Breast epithelium (tissue), 4 donors: ENCODE measurements at regions not wholly inside any gene's neighbourhood (a gene's known extent, or its start where the extent isn't known, plus 50 kb on each side); places are given as distances from the start of the nearest gene placed in this dataset.

Experiments
- DNase-seq, 2 donors: peaks; one replicate each; pipeline ENCODE4 v3.0.0-alpha.2; 2019; ENCODE audit warnings: low spot score in 2 of 2
- H3K27ac ChIP-seq, 2 donors: fragments of 200-600 bp; sonication (generic) in 1 of 2; one replicate each; pipeline ENCODE4 v1.5.1; 2016 to 2019; ENCODE audit warnings: mild to moderate bottlenecking in 1 of 2
- H3K27me3 ChIP-seq, 2 donors: fragments of 200-600 bp; sonication (generic) in 1 of 2; one replicate each; pipeline versions ENCODE4 v1.5.1 to v1.6.0; 2017 to 2019; ENCODE audit warnings: control low read depth in 1 of 2, mild to moderate bottlenecking in 1 of 2
- H3K36me3 ChIP-seq: fragments of 200-600 bp; one replicate; pipeline ENCODE4 v1.5.1; 2019
- H3K4me1 ChIP-seq, 2 donors: fragments of 200-600 bp; sonication (generic); one replicate each; pipeline ENCODE4 v1.5.1; 2016 to 2019; ENCODE audit warnings: control low read depth in 1 of 2
- H3K4me3 ChIP-seq, 3 donors: fragments of 200-600 bp; sonication (generic); 1 replicate in 2 of 3; 2 replicates in 1 of 3; pipeline ENCODE4 v1.5.1; 2016 to 2019; ENCODE audit warnings: mild to moderate bottlenecking in 3 of 3, moderate library complexity in 2 of 3
- H3K9me3 ChIP-seq, 2 donors: fragments of 200-600 bp; sonication (generic) in 1 of 2; one replicate each; pipeline ENCODE4 v1.5.1; 2016 to 2019; ENCODE audit warnings: control low read depth in 1 of 2
- CTCF ChIP-seq, 3 donors: fragments of 450-650 bp; IDR thresholded peaks; one replicate each; pipeline ENCODE4 v1.5.1; 2016 to 2017; ENCODE audit warnings: antibody characterized with exemption in 3 of 3, mild to moderate bottlenecking in 3 of 3, moderate library complexity in 3 of 3
- POLR2A ChIP-seq: fragments of 450-650 bp; IDR thresholded peaks from one replicate; pipeline ENCODE4 v1.6.1; 2016; ENCODE audit warnings: antibody characterized with exemption, mild to moderate bottlenecking, moderate library complexity
- POLR2AphosphoS5 ChIP-seq, 3 donors: sonication (generic); formaldehyde crosslinking; IDR thresholded peaks; one replicate each; pipeline ENCODE4 v1.6.1; 2017; ENCODE audit warnings: antibody characterized with exemption in 3 of 3
- intact Hi-C: fragments of 100-400 bp; cut with DNase I; formaldehyde crosslinking; loops from one replicate; pipeline ENCODE4 v1.15.1; 2023; ENCODE audit warnings: low total_unique reads

- no peaks in the 10 kb centered on the region for H3K9me3 ChIP-seq
- H3K4me3 ChIP-seq: no peak overlapping the region
- intact Hi-C loops: no loop called here
- no peak for DNase-seq
- TF ChIP-seq POLR2A (no peak), CTCF (IDR thresholded peaks at IDR 0.05) (no peak), POLR2AphosphoS5 (IDR thresholded peaks at IDR 0.05) (no peak)
- H3K36me3 ChIP-seq: no peaks in the 10 kb centered on the region
- H3K27me3 ChIP-seq: peaks cover 0 to 6% of the 10 kb centered on the region in 2 donors
- H3K27ac ChIP-seq: no peak overlapping the region
- H3K4me1 ChIP-seq: no peaks in the 10 kb centered on the region
These were observed 489.0 kb downstream of the NPIPA7 start for GRCh38 chr16:16867973-16868372.

- Histone ChIP-seq H3K27me3 (peaks cover 0 to 6% of the 10 kb centered on the region in 2 donors), H3K27ac (no peak overlapping the region), H3K9me3 (no peaks in the 10 kb centered on the region), H3K36me3 (no peaks in the 10 kb centered on the region), H3K4me1 (no peaks in the 10 kb centered on the region), H3K4me3 (no peak overlapping the region)
- no peak for TF ChIP-seq CTCF (IDR thresholded peaks at IDR 0.05)
- no peak for TF ChIP-seq POLR2AphosphoS5 (IDR thresholded peaks at IDR 0.05)
- no peak for TF ChIP-seq POLR2A
- intact Hi-C loops: no loop called here
- no peak for DNase-seq
These were observed 489.8 kb downstream of the NPIPA7 start for GRCh38 chr16:16868727-16869126.

- Histone ChIP-seq H3K9me3 (no peaks in the 10 kb centered on the region), H3K27me3 (peaks cover 0 to 6% of the 10 kb centered on the region in 2 donors), H3K27ac (no peak overlapping the region), H3K36me3 (no peaks in the 10 kb centered on the region), H3K4me1 (no peaks in the 10 kb centered on the region), H3K4me3 (no peak overlapping the region)
- no peak for DNase-seq
- TF ChIP-seq CTCF (IDR thresholded peaks at IDR 0.05) (no peak), POLR2AphosphoS5 (IDR thresholded peaks at IDR 0.05) (no peak), POLR2A (no peak)
- intact Hi-C loops: no loop called here
These were observed 490.8 kb downstream of the NPIPA7 start for GRCh38 chr16:16869746-16870145.

- DNase-seq: no peak
- TF ChIP-seq POLR2A: no peak
- no peak for TF ChIP-seq POLR2AphosphoS5 (IDR thresholded peaks at IDR 0.05)
- no peak for TF ChIP-seq CTCF (IDR thresholded peaks at IDR 0.05)
- Histone ChIP-seq H3K27ac (no peak overlapping the region), H3K36me3 (no peaks in the 10 kb centered on the region), H3K27me3 (peaks cover 0 to 6% of the 10 kb centered on the region in 2 donors), H3K9me3 (no peaks in the 10 kb centered on the region), H3K4me1 (no peaks in the 10 kb centered on the region), H3K4me3 (no peak overlapping the region)
- intact Hi-C loops: no loop called here
These were observed 492.3 kb downstream of the NPIPA7 start for GRCh38 chr16:16871196-16871595.

GRCh38 chr16:16877061-16877460 lies 498.1 kb downstream of the NPIPA7 start:
- Histone ChIP-seq H3K27me3 (peaks cover 0 to 6% of the 10 kb centered on the region in 2 donors), H3K4me1 (no peaks in the 10 kb centered on the region), H3K4me3 (no peak overlapping the region), H3K9me3 (no peaks in the 10 kb centered on the region), H3K27ac (no peak overlapping the region), H3K36me3 (no peaks in the 10 kb centered on the region)
- no peak for TF ChIP-seq POLR2AphosphoS5 (IDR thresholded peaks at IDR 0.05)
- no peak for TF ChIP-seq POLR2A
- DNase-seq: no peak
- intact Hi-C loops: no loop called here
